Upper lobe of left lung (tissue), 6 donors: ENCODE measurements at regions not wholly inside any gene's neighbourhood (a gene's known extent, or its start where the extent isn't known, plus 50 kb on each side); places are given as distances from the start of the nearest gene placed in this dataset.

Experiments
- ATAC-seq, 2 donors: fragments of 200-7000 bp; cut with Tn5 transposase; one replicate each; pipeline ENCODE4 v1.9.1; 2022; ENCODE audit warnings: mild to moderate bottlenecking in 2 of 2, moderate library complexity in 2 of 2; ENCODE audit not compliant: low FRiP score in 2 of 2
- DNase-seq, 2 donors: peaks; one replicate each; pipeline ENCODE4 v3.0.0-alpha.2; 2019 to 2020
- H3K27ac ChIP-seq, 4 donors: fragments of 200-600 bp; sonication (generic); one replicate each; pipeline ENCODE4 v1.5.1; 2016 to 2019
- H3K27me3 ChIP-seq, 4 donors: fragments of 200-600 bp; sonication (generic); one replicate each; pipeline ENCODE4 v1.5.1; 2017 to 2019
- H3K36me3 ChIP-seq, 4 donors: fragments of 200-600 bp; sonication (generic); one replicate each; pipeline ENCODE4 v1.5.1; 2016 to 2019
- H3K4me1 ChIP-seq, 4 donors: fragments of 200-600 bp; sonication (generic); one replicate each; pipeline ENCODE4 v1.5.1; 2018 to 2019
- H3K4me3 ChIP-seq, 4 donors: fragments of 200-600 bp; sonication (generic); one replicate each; pipeline ENCODE4 v1.5.1; 2017 to 2019; ENCODE audit warnings: mild to moderate bottlenecking in 2 of 4, moderate library complexity in 1 of 4
- H3K9me3 ChIP-seq, 4 donors: fragments of 200-600 bp; sonication (generic); one replicate each; pipeline ENCODE4 v1.5.1; 2018 to 2019
- EP300 ChIP-seq, 4 donors: sonication (generic); formaldehyde crosslinking; IDR thresholded peaks; one replicate each; pipeline ENCODE4 v1.5.1; 2017; ENCODE audit warnings: antibody characterized with exemption in 4 of 4, control low read depth in 2 of 4
- POLR2A ChIP-seq, 4 donors: fragments of 450-650 bp; IDR thresholded peaks; one replicate each; pipeline ENCODE4 v1.5.1; 2016 to 2017; ENCODE audit warnings: antibody characterized with exemption in 4 of 4, mild to moderate bottlenecking in 2 of 4
- POLR2AphosphoS5 ChIP-seq, 2 donors: sonication (generic); formaldehyde crosslinking; IDR thresholded peaks; one replicate each; pipeline ENCODE4 v1.5.1; 2017; ENCODE audit warnings: antibody characterized with exemption in 2 of 2
- WGBS, 2 donors: methylation state at CpG; one replicate each; pipeline ENCODE4 v1.1.5; 2017 to 2018; 5-methylcytosine and 5-hydroxymethylcytosine counted together
- TF ChIP-seq, protein P1 (sequence below), 6 experiments: fragments of 450-650 bp in 4 of 6; fragments of 200-600 bp in 2 of 6; sonication (generic) in 2 of 6; IDR thresholded peaks; one replicate each; pipeline ENCODE4 v1.5.1; 2016 to 2019; ENCODE audit warnings: antibody characterized with exemption in 6 of 6
- donor health status: DM: no; HTN: no; CAD: no; lungs with moderate emphysema.
- donor health status: DM: no; HTN: yes; CAD: no; lungs with severe emphysema.

DNA sequence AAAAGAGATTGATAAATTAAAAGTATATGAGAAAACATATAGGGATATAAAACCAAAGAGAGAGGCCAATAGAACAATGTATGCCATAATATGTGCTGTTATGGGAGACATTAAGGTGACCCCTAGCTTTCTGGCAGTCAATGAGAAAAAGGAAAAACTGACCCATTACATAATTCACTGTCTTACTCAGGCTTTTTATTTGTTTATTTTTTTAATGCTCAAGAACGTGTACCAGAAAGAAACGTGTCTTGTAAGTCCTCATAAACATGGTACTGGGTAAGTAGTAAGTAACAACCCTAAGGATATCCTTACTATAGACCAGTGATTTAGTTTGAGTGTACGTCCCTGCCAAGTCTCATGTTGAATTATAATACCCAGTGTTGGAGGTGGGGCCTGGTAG lies 160.8 kb upstream of the PHACTR1 start:
- Histone ChIP-seq H3K36me3 (no peaks in the 10 kb centered on the region), H3K27ac (no peak overlapping the region), H3K27me3 (no peaks in the 10 kb centered on the region), H3K4me1 (no peaks in the 10 kb centered on the region), H3K9me3 (peaks cover 0 to 5% (median under 1%) of the 10 kb centered on the region in 4 donors), H3K4me3 (no peak overlapping the region)
- ATAC-seq (no peak), DNase-seq (no peak)
- TF ChIP-seq EP300 (IDR thresholded peaks at IDR 0.05) (no peak), POLR2A (IDR thresholded peaks at IDR 0.05) (no peak), POLR2AphosphoS5 (IDR thresholded peaks at IDR 0.05) (no peak)
- TF ChIP-seq, protein P1, sequence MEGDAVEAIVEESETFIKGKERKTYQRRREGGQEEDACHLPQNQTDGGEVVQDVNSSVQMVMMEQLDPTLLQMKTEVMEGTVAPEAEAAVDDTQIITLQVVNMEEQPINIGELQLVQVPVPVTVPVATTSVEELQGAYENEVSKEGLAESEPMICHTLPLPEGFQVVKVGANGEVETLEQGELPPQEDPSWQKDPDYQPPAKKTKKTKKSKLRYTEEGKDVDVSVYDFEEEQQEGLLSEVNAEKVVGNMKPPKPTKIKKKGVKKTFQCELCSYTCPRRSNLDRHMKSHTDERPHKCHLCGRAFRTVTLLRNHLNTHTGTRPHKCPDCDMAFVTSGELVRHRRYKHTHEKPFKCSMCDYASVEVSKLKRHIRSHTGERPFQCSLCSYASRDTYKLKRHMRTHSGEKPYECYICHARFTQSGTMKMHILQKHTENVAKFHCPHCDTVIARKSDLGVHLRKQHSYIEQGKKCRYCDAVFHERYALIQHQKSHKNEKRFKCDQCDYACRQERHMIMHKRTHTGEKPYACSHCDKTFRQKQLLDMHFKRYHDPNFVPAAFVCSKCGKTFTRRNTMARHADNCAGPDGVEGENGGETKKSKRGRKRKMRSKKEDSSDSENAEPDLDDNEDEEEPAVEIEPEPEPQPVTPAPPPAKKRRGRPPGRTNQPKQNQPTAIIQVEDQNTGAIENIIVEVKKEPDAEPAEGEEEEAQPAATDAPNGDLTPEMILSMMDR (IDR thresholded peaks at IDR 0.05): no peak
- WGBS, 2 donors: 85 to 92% methylated on average over 3 of the region's 3 CpGs

DNA sequence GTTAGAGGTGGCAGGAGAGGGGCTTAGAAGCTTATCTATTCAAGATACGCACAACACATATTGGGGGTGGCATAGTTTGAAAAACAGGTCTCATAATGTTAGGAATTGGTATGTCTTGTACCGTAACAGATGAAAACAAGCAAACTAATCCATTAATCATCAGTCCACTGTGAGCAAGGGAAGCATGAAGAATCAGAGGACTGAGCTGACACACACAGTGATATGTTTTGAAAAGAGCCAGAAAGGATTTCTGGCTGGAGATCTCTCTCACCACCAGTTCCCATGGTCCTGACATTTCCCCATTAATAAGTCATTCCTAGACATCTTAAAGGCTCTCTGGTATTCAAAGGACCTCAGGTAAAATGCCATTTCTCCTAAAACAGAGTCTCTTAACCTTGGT lies 158.8 kb upstream of the PHACTR1 start:
- 83 to 88% methylated on average over 2 of the region's 2 CpGs for WGBS, 2 donors
- TF ChIP-seq, protein P1 (IDR thresholded peaks at IDR 0.05): no peak
- TF ChIP-seq POLR2A (IDR thresholded peaks at IDR 0.05) (no peak), EP300 (IDR thresholded peaks at IDR 0.05) (no peak), POLR2AphosphoS5 (IDR thresholded peaks at IDR 0.05) (no peak)

DNA sequence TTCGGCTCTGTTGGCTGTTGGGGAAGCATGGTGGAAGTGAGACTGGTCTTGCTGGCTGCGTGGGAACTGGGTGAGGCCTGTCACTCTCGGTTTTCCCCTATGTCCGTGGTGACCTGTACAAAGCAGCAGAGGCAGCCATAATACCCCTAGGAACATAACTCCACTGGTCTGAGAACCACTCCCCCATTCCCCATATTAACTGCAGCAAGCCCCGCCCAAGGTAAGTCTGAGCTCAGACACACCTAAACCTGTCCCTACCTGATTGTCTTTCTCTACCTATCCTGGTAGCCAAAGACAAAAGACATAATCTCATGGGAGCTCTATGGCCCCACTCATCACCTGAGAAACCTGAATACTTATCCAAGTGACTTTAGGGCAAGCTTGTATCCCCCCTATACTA lies 156.3 kb upstream of the PHACTR1 start:
- no peaks in the 10 kb centered on the region for H3K27me3 ChIP-seq
- peaks cover 0 to 6% (median 3%) of the 10 kb centered on the region in 4 donors for H3K9me3 ChIP-seq
- no peak for DNase-seq
- 92 to 96% methylated on average over 5 of the region's 5 CpGs for WGBS, 2 donors
- TF ChIP-seq EP300 (IDR thresholded peaks at IDR 0.05) (no peak), POLR2A (IDR thresholded peaks at IDR 0.05) (no peak), POLR2AphosphoS5 (IDR thresholded peaks at IDR 0.05) (no peak)
- TF ChIP-seq, protein P1 (IDR thresholded peaks at IDR 0.05): no peak
- no peaks in the 10 kb centered on the region for H3K4me1 ChIP-seq
- no peak overlapping the region for H3K4me3 ChIP-seq
- ATAC-seq: no peak
- H3K27ac ChIP-seq: no peak overlapping the region
- no peaks in the 10 kb centered on the region for H3K36me3 ChIP-seq

More for the DNA sequence above, 158.8 kb upstream of the PHACTR1 start:
- Histone ChIP-seq H3K4me1 (no peaks in the 10 kb centered on the region), H3K36me3 (no peaks in the 10 kb centered on the region), H3K27ac (no peak overlapping the region), H3K27me3 (no peaks in the 10 kb centered on the region), H3K4me3 (no peak overlapping the region), H3K9me3 (peaks cover 0 to 6% (median 3%) of the 10 kb centered on the region in 4 donors)
- ATAC-seq: no peak
- DNase-seq: no peak

- H3K4me1 ChIP-seq: peaks cover 0 to 8% (median 0%) of the 10 kb centered on the region in 4 donors
- no peaks in the 10 kb centered on the region for H3K36me3 ChIP-seq
- H3K4me3 ChIP-seq: no peak overlapping the region
- H3K9me3 ChIP-seq: no peaks in the 10 kb centered on the region
- no peak overlapping the region for H3K27ac ChIP-seq
- ATAC-seq: no peak
- H3K27me3 ChIP-seq: no peaks in the 10 kb centered on the region
- TF ChIP-seq, protein P1 (IDR thresholded peaks at IDR 0.05): no peak
- TF ChIP-seq POLR2AphosphoS5 (IDR thresholded peaks at IDR 0.05): no peak
- TF ChIP-seq EP300 (IDR thresholded peaks at IDR 0.05): no peak
- no peak for TF ChIP-seq POLR2A (IDR thresholded peaks at IDR 0.05)
- no peak for DNase-seq
- 88 to 97% methylated on average over 2 of the region's 2 CpGs for WGBS, 2 donors
Observed at GRCh38 chr6:12566618-12567123, 149.9 kb upstream of the PHACTR1 start.

GRCh38 chr6:12567682-12568081 lies 148.9 kb upstream of the PHACTR1 start:
- no peak overlapping the region for H3K4me3 ChIP-seq
- H3K9me3 ChIP-seq: no peaks in the 10 kb centered on the region
- peaks cover 0 to 8% (median 1%) of the 10 kb centered on the region in 4 donors for H3K4me1 ChIP-seq
- H3K36me3 ChIP-seq: no peaks in the 10 kb centered on the region
- DNase-seq (no peak), ATAC-seq (no peak)
- H3K27me3 ChIP-seq: no peaks in the 10 kb centered on the region
- H3K27ac ChIP-seq: no peak overlapping the region
- WGBS, 2 donors: 77 to 88% methylated on average over 3 of the region's 3 CpGs
- no peak for TF ChIP-seq EP300 (IDR thresholded peaks at IDR 0.05)
- no peak for TF ChIP-seq POLR2A (IDR thresholded peaks at IDR 0.05)
